ENCODE measurements at regions not wholly inside any gene's neighbourhood (a gene's known extent, or its start where the extent isn't known, plus 50 kb on each side); places are given as distances from the start of the nearest gene placed in this dataset.

GRCh38 chr3:160168246-160168645 is 57.0 kb upstream of the C3orf80 start:
- TF ChIP-seq RAD51 (IDR thresholded peaks at IDR 0.05; ENCODE audit: borderline replicate concordance) (no peak), CENPBD1 (CRISPR knock-in tag; IDR thresholded peaks at IDR 0.05; ENCODE audit: borderline replicate concordance, low read depth) (no peak), ZNF883 (CRISPR knock-in tag; IDR thresholded peaks at IDR 0.05; ENCODE audit: not compliant biosample characterization) (no peak), PHF21A (CRISPR knock-in tag; IDR thresholded peaks at IDR 0.05) (no peak), HMGXB4 (CRISPR knock-in tag; IDR thresholded peaks at IDR 0.05; ENCODE audit: borderline replicate concordance in 1 of 2, low read depth in 1 of 2) (no peak), ZNF451 (CRISPR knock-in tag; IDR thresholded peaks at IDR 0.05) (no peak), NFE2L2 (IDR thresholded peaks at IDR 0.05; ENCODE audit: low read length) (no peak), SRF (IDR thresholded peaks at IDR 0.05; ENCODE audit: low read depth, low read length) (no peak), PATZ1 (CRISPR knock-in tag; IDR thresholded peaks at IDR 0.05) (no peak), ATF5 (CRISPR knock-in tag; IDR thresholded peaks at IDR 0.05; ENCODE audit: low read depth) (no peak), ZSCAN22 (CRISPR knock-in tag; IDR thresholded peaks at IDR 0.05) (no peak), REPIN1 (CRISPR knock-in tag; IDR thresholded peaks at IDR 0.05; ENCODE audit: borderline replicate concordance, low read depth) (no peak), ARNT (IDR thresholded peaks at IDR 0.05) (no peak), LRRFIP1 (CRISPR knock-in tag; conservative IDR thresholded peaks at IDR 0.05) (no peak), ZBTB43 (CRISPR knock-in tag; conservative IDR thresholded peaks at IDR 0.05) (no peak), SALL1 (CRISPR knock-in tag; IDR thresholded peaks at IDR 0.05) (no peak), IRF2 (CRISPR knock-in tag; IDR thresholded peaks at IDR 0.05) (no peak)
- Histone ChIP-seq H3K9me3 (ENCODE audit: low read length) (no peaks in the 10 kb centered on the region), H3K27me3 (ENCODE audit: control insufficient read depth in 1 of 2, insufficient read depth in 2 of 2, low read length in 2 of 2) (no peaks in the 10 kb centered on the region), H3K4me3 (replicated peaks in 1 of 3; ENCODE audit: insufficient read depth in 1 of 3, low read depth in 2 of 3, low read length in 3 of 3) (no peak overlapping the region), H3K79me2 (ENCODE audit: insufficient read depth, low read length) (no peaks in the 10 kb centered on the region), H3K4me2 (ENCODE audit: low read depth, low read length) (no peak overlapping the region), H3K27ac (ENCODE audit: extremely low read length, insufficient read depth, low read length) (no peak overlapping the region), H2AFZ (ENCODE audit: low read length) (no peak overlapping the region), H3K9ac (ENCODE audit: insufficient read depth, low read depth, low read length) (no peak overlapping the region), H4K20me1 (ENCODE audit: insufficient read depth, low read length) (no peaks in the 10 kb centered on the region), H3K4me1 (ENCODE audit: insufficient read depth, low read length) (no peaks in the 10 kb centered on the region), H3K36me3 (replicated peaks in 1 of 2; ENCODE audit: control insufficient read depth in 1 of 2, insufficient read depth in 2 of 2, low read length in 2 of 2) (no peaks in the 10 kb centered on the region)
- FAIRE-seq, result no peak
- no peak for DNase-seq (ENCODE audit: low spot score)
- 30% methylated on average over 2 of the region's 2 CpGs for whole genome bisulfite sequencing (ENCODE audit: low lambda C conversion rate)
- no TSS peak for BruUV-seq (replicated peaks)
- ChIA-PET POLR2A (no interaction called here), CTCF (ENCODE audit: low intra/inter-chr PET ratio, low total read pairs) (no interaction called here)
- ATAC-seq, result no peak
- intact Hi-C loops (cut with micrococcal nuclease; ENCODE audit: unreplicated experiment) (no loop called here), in situ Hi-C loops (cut with HindIII; ENCODE audit: extremely low pct_ligation_motif_present, low pct_unique_long_range_greater_than_20kb) (no loop called here)
